GM12874 (cell line): ENCODE measurements at regions not wholly inside any gene's neighbourhood (a gene's known extent, or its start where the extent isn't known, plus 50 kb on each side); places are given as distances from the start of the nearest gene placed in this dataset.

Experiments used
- CTCF ChIP-seq: IDR thresholded peaks from 2 replicates; pipeline ENCODE4 v1.5.1; 2011; ENCODE audit warnings: low read depth, mild to moderate bottlenecking, control low read depth, low read length, moderate library complexity; ENCODE audit not compliant: insufficient read depth

- TF ChIP-seq CTCF: no peak
These were observed 188.9 kb downstream of the SKIDA1 start for GRCh38 chr10:21336476-21337170.

- no peak for TF ChIP-seq CTCF
These were observed 190.4 kb downstream of the SKIDA1 start for GRCh38 chr10:21334891-21335696.

GRCh38 chr10:21330628-21331020, 194.9 kb downstream of the SKIDA1 start:
- TF ChIP-seq CTCF: no peak

GRCh38 chr10:21329995-21330627, 195.4 kb downstream of the SKIDA1 start:
- TF ChIP-seq CTCF: no peak

GRCh38 chr10:21327289-21327993, 198.0 kb downstream of the SKIDA1 start:
- no peak for TF ChIP-seq CTCF

GRCh38 chr10:21326594-21327288, 198.7 kb downstream of the SKIDA1 start:
- TF ChIP-seq CTCF: no peak
